DMS79 treated with DMSO at 0.1 percent for 48 hours (cell line): ENCODE measurements at regions not wholly inside any gene's neighbourhood (a gene's known extent, or its start where the extent isn't known, plus 50 kb on each side); places are given as distances from the start of the nearest gene placed in this dataset.
A peak's percentile ranks its signal among the peaks of the same experiment; 100 is the strongest.

Experiments used
- DNase-seq: peaks from one replicate; lab custom pipeline; 2025; lab: John Stamatoyannopoulos, UW

DNA sequence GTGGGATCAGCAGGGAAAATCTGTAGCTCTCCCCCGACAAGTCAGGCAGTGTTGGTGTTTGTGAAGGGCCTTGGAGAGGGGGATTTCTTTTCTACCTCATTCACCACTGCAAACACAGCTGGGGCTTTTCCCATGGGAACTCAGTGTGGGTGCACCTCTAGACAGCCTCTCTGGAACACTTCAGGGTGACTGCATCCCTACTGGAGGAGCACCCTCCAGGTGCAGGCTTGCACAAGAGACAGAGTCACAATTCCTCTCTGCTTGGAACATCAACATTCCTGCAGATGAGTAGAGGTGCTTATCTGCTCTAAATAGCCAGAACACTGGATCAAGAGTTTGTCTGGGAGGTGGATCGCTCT, 72.7 kb upstream of the AKAP13 start:
- DNase-seq: no peak

DNA sequence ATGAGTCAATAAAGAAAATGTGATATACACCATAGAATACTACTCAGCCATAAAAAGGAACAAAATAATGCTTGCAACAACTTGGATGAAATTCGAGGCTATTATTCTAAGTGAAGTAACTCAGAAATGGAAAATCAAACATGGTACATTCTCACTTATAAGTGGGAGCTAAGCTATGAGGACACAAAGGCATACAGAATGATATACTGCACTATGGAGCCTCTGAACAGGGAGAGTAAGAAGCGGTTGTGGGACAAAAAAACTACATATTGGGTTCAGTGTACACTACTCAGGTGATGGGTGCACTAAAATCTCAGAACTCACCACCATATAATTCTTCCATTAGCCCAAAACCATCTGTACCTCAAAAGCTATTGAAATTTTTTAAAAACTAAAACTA, 68.8 kb upstream of the AKAP13 start:
- no peak for DNase-seq

DNA sequence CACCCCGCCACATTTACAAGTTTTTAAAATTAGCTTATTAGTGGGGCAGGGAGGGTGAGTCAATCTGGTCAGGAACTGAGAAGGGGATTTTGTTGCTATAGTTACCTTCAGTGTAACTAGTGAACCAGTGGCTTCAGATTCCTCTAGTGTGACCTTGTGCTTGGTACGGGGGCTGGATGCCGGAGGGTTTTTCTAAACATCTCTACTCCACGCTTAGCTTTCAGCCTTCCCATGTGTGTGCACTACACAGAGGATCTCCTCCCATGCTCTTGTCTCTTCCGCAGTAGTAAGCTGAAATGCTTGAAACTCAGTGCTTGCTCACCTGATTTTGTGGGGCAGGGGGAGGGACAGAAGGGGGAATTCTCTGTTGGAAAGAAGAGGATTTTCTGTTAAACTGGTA, 67.9 kb upstream of the AKAP13 start:
- no peak for DNase-seq

DNA sequence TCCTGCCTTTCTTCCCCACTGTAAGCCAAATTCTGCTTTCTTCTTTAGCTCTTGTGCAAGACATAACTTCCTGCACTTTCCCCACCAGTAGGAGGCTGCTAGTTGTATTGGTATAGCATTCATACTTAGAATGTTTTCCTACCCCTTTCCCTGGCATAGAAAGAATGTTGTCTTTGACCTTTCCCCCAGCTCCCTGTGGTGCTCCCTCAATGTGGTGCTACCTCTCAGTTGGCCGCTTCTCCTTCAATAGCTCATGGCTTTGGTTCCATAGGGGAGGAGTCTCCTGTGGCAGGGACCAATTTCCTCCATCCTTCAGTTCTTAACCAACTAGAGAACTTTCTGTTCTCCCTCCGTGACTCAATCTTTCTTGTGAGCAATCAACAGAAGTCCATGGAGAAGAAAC, 67.5 kb upstream of the AKAP13 start:
- DNase-seq: no peak

DNA sequence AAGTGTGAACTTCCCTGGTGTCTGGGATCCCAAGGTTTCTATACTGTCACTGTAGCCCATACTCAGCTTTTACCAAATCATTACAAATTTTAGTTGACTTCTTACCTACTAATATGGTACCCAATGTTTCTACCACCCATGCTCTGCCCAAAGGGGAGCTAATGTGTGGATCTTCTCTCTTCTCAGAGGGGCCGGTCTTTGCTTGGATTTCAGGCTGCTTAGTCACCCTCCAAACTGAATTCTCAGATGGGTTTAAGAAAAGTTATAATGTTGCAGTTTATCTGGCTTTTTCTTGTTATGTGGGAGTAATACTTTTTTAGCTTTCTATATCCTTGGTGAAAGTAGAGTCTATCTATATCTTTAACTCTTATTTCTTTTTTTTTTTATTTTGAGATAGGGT, 67.1 kb upstream of the AKAP13 start:
- DNase-seq: no peak

DNA sequence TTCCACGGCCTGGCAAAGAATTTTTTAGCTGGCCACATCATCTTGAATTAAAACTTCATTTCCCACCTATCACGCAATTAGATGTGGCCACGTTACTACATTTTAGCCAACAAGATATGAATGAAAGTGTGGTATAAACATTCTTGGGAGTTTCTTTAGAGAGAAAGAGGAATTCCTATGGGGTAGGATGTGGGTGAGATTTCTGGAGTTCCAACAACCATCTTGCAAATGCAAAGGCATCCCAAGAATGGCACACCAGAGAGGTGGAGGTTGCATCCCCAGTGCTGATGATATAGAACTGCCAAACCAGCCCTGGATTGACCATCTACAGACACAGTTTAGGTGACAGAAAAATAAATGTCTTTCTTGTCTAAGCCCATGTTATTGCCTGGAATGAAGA, 66.3 kb upstream of the AKAP13 start:
- no peak for DNase-seq

DNA sequence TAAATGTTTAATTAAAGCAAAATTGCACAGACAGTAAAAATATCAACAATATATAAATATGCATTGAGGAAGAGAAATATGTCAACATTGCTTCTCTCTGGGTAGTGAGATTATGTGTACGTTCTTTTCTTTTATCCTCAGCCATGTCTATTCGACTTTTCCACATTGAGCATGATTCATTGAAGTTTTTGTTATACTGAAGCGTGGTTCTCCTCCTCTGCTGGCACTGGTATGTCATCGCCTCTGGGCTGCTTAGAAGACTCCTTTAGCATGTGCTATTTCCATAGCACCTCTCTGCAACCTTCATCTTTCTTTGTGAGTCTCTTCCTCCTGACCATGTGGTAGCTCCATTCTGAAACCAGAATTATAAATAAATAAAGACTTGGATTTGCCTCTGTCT, 65.8 kb upstream of the AKAP13 start:
- DNase-seq: no peak

DNA sequence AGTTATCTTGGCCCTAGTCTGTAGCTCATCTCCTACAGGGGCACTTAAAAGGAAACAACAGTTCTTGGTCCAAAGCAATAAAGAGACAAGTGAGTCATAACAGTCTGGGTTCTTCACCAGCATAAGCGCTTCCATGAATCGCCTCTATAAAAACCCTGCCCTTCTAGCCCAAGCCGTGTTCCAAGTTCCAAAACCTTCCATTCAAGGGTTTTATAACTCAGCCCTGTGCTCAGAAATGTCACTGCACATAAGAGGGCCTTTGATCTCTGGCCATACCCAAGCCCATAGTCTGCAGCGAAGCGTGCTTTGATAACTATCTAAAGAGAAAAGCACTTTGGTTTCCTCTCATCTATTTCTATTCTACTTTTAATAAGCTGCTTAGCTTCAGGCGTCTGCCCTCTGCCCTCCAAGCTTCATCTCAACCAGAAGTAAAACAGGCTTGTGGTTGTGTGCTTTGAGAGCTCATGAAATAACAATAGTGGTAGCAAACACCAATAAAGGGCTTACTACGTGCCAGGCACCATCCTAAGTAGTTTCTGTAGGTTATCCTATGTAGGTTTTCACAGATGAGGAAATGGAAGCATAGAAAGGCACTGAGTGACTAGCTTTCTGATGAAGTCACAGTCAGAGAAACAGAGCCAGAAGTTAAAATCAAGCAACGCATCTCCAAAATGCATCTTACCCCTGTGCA, 64.0 kb upstream of the AKAP13 start:
- peak; percentile 0 for DNase-seq

DNA sequence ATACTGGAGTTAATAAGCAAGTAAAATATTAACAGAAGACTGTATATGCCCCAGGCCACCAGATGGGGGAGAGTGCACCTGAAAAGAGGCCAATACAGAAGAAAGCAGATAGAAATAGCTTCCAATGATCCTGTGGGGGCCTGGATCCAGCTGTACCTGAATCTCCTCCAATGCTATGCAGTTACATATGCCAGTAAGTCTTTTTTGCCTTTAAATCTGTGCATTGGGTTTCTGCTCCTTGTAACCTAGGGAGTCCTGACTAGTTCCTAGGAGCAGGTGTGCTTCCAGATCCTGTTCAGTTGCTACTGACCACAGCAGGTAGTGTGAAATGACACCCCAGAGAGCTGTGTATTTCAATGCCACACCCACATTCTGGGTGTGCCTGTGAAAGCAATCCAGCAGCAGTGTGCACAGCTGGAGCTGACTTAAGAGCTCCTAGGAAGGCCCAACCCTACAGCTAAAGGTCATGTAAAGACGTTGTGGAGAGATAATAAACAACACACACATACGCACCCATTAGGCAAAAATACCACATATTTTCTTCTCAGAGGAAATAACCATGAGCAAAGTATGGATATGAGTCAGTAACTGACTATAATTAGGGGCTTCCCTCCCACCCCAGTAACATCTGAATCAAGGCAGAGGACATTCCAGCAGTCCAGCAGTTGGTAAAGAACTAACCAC, 62.2 kb upstream of the AKAP13 start:
- no peak for DNase-seq

DNA sequence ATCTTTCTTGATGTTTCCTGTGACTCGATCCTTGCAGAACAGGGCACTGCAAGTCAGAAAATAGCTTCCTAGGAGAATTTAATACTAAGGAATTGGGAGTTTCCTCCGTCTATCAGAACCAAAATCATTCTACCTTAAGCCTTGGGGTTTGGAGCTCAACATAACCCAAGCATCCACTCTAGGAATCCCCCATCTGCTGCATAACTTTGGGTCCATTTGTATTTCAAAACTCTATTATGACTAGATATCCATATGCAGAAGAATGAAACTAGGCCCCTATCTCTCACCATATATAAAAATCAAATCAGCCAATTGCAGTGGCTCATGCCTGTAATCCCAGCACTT, 61.7 kb upstream of the AKAP13 start:
- DNase-seq: no peak

DNA sequence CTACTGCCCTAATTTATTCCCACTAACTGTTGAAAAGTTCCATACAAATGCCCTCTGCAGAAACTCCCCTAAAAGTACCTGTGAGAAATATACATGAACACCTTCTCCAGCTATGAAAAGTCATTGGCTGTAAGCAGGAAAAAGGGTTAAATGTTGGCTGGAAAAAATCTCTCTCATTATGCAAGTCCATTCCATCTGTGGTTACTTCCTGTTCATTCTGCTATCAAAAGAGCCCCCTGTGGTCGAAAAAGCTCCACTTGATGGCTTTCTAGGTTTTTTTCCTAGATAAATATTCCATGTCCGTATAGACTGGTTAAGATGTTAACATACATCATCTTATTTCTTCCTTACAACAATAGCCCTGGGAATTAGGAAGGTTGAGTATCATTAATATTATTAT, 56.2 kb upstream of the AKAP13 start:
- DNase-seq: no peak

DNA sequence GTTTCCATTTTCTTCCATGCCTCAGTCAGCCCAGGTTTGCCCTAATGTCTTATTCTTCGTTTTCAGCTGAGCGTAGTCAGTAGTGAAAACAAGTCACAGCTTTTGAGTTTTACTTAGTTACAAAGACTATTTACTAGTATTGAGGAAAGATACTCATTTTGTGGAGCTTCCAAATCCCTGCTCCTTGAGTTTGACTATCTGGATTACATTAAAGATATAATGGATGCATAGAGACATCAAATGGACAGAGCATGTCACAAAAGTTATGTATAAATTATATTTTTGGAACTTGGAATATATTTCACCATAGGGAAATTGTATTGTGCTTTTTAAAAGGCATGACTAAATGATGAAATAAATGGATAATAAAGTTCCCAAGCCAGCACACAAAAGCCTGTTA, 54.6 kb upstream of the AKAP13 start:
- no peak for DNase-seq

DNA sequence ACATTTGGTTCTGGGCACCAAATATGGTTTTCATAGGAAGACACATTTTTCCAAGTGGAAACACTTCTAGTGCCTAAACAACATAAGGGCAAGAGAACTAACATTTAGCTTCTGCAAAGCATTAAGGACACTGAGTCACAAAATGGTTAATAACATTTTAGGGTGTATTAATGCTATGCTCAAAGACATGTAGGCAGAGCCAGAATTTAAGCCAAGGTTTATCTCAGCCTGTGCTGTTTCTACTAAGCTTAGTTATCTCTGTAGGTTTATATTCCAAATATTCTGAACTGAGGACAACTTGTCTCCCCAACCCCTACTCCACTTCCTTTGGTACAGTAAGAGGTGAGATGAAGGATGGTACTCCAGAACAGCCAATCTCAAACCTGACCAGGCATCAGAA, 54.1 kb upstream of the AKAP13 start:
- no peak for DNase-seq

DNA sequence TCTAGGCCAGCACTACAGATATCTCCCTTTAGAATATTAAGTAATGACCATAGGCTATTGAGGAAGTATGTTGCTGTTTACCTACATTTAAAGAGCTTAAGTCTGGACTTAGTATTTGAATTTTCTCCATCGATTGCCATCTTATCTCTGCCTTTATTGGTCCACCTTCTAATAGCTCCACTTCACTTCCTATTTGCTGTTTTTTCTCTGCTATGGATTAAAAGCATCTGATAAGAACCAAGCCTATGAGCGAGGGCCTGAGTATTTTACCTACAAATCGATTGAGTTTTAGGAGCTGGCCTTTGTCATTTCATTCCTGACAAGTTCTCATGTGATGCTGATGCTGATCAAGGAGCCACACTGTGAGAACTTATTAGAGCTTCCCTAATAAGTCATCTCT, 52.6 kb upstream of the AKAP13 start:
- DNase-seq: no peak

DNA sequence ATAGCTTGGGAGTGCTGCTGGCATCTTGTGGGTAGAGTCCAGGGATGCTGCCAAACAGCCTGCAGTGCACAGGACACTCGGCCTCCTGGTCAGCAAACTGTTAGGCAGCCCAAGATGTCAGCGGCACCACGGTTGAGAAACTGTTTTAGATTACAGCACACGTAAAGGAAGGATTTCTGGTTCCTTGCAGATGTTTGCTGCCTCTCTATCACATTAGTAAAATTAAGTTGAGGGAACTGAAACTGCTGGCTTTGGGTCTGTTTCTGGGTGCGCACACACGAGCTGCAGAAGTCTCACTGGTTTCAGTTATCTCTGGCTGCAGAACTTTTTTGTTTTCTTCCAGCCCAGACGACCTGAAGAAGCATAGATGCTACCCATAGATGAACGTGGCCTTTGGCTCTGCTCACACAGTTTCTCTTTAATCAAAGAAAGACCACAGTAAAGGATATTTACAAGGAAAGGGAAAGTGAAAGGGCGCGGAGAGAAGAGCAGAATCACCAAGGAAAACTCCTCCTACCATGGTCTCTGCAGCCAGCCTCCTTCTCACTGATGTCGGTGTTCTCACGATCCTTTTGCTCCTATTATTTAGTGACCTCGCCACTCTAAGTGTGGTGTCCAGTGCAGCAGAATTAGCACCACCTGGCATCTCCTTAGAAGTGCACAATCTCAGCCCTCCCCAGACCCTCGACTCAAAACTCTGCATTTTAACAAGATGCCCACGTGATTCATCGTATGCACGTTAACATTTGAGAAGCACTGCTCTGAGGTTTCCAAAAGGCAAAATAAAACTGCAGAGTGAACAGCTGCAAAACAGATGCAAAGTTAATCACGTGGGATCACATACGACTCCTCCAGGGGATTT, 50.6 kb upstream of the AKAP13 start:
- DNase-seq: no peak
